Panc1 (cell line): ENCODE measurements at regions not wholly inside any gene's neighbourhood (a gene's known extent, or its start where the extent isn't known, plus 50 kb on each side); places are given as distances from the start of the nearest gene placed in this dataset.

Source experiments
- POLR2AphosphoS5 ChIP-seq: IDR thresholded peaks from 2 replicates; pipeline ENCODE4 v1.6.1; 2012; ENCODE audit warnings: mild to moderate bottlenecking, low read depth, low read length, moderate library complexity
- TCF7L2 ChIP-seq: IDR thresholded peaks from 2 replicates; pipeline ENCODE4 v1.6.1; 2011; ENCODE audit warnings: mild to moderate bottlenecking, low read depth, low read length, inconsistent platforms
- TF ChIP-seq, protein P1 (sequence below): fragments of 450-650 bp; IDR thresholded peaks from 2 replicates; pipeline ENCODE4 v1.5.1; 2017; ENCODE audit warnings: mild to moderate bottlenecking
- TF ChIP-seq, protein P2 (sequence below), 2 experiments: IDR thresholded peaks; 2 replicates each; pipeline ENCODE4 v1.6.1; 2011 to 2012; ENCODE audit warnings: low read depth in 2 of 2, control low read depth in 1 of 2, low read length in 1 of 2, mild to moderate bottlenecking in 1 of 2, moderate library complexity in 1 of 2; ENCODE audit not compliant: insufficient read depth in 1 of 2

DNA sequence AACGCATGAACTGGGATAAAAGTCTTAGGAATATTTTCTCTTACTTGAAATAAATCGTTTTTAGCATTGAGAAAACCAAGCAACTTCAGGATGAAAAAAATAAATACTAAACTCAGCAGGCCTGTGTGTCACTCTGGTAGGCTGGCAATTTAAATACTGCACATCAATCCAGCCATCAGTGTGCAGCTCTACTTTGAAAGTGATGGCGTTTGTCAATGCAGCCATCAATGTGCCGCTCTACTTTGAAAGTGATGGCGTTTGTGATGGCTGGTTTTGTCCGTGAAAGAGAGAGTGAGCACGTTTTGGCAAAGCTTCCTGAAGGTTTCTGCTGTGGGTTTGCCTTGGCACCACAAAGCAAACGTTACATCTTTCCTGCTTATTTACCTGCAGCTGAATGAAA is 543.5 kb upstream of the SALL3 start:
- no peak for TF ChIP-seq POLR2AphosphoS5
- TF ChIP-seq, protein P1, sequence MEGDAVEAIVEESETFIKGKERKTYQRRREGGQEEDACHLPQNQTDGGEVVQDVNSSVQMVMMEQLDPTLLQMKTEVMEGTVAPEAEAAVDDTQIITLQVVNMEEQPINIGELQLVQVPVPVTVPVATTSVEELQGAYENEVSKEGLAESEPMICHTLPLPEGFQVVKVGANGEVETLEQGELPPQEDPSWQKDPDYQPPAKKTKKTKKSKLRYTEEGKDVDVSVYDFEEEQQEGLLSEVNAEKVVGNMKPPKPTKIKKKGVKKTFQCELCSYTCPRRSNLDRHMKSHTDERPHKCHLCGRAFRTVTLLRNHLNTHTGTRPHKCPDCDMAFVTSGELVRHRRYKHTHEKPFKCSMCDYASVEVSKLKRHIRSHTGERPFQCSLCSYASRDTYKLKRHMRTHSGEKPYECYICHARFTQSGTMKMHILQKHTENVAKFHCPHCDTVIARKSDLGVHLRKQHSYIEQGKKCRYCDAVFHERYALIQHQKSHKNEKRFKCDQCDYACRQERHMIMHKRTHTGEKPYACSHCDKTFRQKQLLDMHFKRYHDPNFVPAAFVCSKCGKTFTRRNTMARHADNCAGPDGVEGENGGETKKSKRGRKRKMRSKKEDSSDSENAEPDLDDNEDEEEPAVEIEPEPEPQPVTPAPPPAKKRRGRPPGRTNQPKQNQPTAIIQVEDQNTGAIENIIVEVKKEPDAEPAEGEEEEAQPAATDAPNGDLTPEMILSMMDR = no peak
- TF ChIP-seq, protein P2, sequence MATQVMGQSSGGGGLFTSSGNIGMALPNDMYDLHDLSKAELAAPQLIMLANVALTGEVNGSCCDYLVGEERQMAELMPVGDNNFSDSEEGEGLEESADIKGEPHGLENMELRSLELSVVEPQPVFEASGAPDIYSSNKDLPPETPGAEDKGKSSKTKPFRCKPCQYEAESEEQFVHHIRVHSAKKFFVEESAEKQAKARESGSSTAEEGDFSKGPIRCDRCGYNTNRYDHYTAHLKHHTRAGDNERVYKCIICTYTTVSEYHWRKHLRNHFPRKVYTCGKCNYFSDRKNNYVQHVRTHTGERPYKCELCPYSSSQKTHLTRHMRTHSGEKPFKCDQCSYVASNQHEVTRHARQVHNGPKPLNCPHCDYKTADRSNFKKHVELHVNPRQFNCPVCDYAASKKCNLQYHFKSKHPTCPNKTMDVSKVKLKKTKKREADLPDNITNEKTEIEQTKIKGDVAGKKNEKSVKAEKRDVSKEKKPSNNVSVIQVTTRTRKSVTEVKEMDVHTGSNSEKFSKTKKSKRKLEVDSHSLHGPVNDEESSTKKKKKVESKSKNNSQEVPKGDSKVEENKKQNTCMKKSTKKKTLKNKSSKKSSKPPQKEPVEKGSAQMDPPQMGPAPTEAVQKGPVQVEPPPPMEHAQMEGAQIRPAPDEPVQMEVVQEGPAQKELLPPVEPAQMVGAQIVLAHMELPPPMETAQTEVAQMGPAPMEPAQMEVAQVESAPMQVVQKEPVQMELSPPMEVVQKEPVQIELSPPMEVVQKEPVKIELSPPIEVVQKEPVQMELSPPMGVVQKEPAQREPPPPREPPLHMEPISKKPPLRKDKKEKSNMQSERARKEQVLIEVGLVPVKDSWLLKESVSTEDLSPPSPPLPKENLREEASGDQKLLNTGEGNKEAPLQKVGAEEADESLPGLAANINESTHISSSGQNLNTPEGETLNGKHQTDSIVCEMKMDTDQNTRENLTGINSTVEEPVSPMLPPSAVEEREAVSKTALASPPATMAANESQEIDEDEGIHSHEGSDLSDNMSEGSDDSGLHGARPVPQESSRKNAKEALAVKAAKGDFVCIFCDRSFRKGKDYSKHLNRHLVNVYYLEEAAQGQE (IDR thresholded peaks at IDR 0.05; ENCODE audit: insufficient read depth in 1 of 2, low read depth in 2 of 2, low read length in 1 of 2) = no peak
- TF ChIP-seq TCF7L2 = no peak
